SK-N-SH (cell line): ENCODE measurements at regions not wholly inside any gene's neighbourhood (a gene's known extent, or its start where the extent isn't known, plus 50 kb on each side); places are given as distances from the start of the nearest gene placed in this dataset.

ENCODE experiments used
- CTCF ChIA-PET: fragments of 300-600, 350-600 bp; formaldehyde crosslinking; extraction: SDS; loops from one replicate; lab custom pipeline; 2021; lab: Yijun Ruan, JAX
- POLR2A ChIA-PET: fragments of 350-600 bp; sonication (Branson Sonifier 250); formaldehyde crosslinking; extraction: SDS; loops from one replicate; lab custom pipeline; 2020; ENCODE audit warnings: antibody characterized with exemption, inconsistent platforms; lab: Yijun Ruan, JAX
- DNase-seq: peaks from one replicate; pipeline ENCODE4 v3.0.0; 2012
- H2AFZ ChIP-seq: fragments of 200-600 bp; sonication (generic); 2 replicates; pipeline ENCODE4 v1.8.1; 2016; ENCODE audit warnings: antibody characterized with exemption, mild to moderate bottlenecking, low read depth
- H3F3A ChIP-seq: fragments of 200-600 bp; sonication (generic); replicated peaks from 2 replicates; pipeline ENCODE3; 2016; ENCODE audit warnings: antibody characterized with exemption, mild to moderate bottlenecking; ENCODE audit not compliant: insufficient read depth
- H3K27ac ChIP-seq, 2 experiments: fragments of 200-500 bp in 1 of 2; fragments of 200-600 bp in 1 of 2; sonication (Bioruptor generic) in 1 of 2; sonication (generic), shearing (Covaris generic) in 1 of 2; 2 replicates each; pipeline versions ENCODE4 v1.5.1 to v1.6.1; 2014 to 2016; ENCODE audit warnings: low read depth in 2 of 2, inconsistent platforms in 1 of 2, low read length in 1 of 2, mild to moderate bottlenecking in 1 of 2, mixed read lengths in 1 of 2
- H3K27me3 ChIP-seq: fragments of 200-600 bp; sonication (generic), shearing (Covaris generic); 2 replicates; pipeline ENCODE4 v1.6.1; 2016; ENCODE audit warnings: mixed run types; ENCODE audit not compliant: insufficient read depth
- H3K36me3 ChIP-seq, 2 experiments: fragments of 200-500 bp in 1 of 2; fragments of 200-600 bp in 1 of 2; sonication (Bioruptor generic) in 1 of 2; sonication (generic) in 1 of 2; replicated peaks in 1 of 2; 2 replicates each; pipeline versions ENCODE3 to v1.5.1; 2014 to 2016; ENCODE audit warnings: low read length in 1 of 2, mild to moderate bottlenecking in 1 of 2; ENCODE audit not compliant: insufficient read depth in 2 of 2, control insufficient read depth in 1 of 2
- H3K4me1 ChIP-seq, 2 experiments: fragments of 200-500 bp in 1 of 2; fragments of 200-600 bp in 1 of 2; sonication (Bioruptor generic) in 1 of 2; sonication (generic), shearing (Covaris generic) in 1 of 2; 2 replicates each; pipeline versions ENCODE4 v1.5.1 to v1.6.1; 2014 to 2016; ENCODE audit warnings: low read depth in 1 of 2, low read length in 1 of 2, mixed run types in 1 of 2; ENCODE audit not compliant: insufficient read depth in 2 of 2, control insufficient read depth in 1 of 2
- H3K4me2 ChIP-seq: fragments of 200-600 bp; sonication (generic), shearing (Covaris generic); 2 replicates; pipeline ENCODE4 v1.6.1; 2017; ENCODE audit warnings: mixed run types
- H3K4me3 ChIP-seq, 2 experiments: fragments of 200-500 bp in 1 of 2; fragments of 200-600 bp in 1 of 2; sonication (Bioruptor generic) in 1 of 2; sonication (generic), shearing (Covaris generic) in 1 of 2; 2 replicates each; pipeline versions ENCODE4 v1.5.1 to v1.8.1; 2014 to 2016; ENCODE audit warnings: low read depth in 2 of 2, inconsistent platforms in 1 of 2, low read length in 1 of 2, mild to moderate bottlenecking in 1 of 2, mixed read lengths in 1 of 2, moderate library complexity in 1 of 2
- H3K79me2 ChIP-seq: fragments of 200-600 bp; sonication (generic); 2 replicates; pipeline ENCODE4 v1.8.1; 2017; ENCODE audit warnings: mild to moderate bottlenecking; ENCODE audit not compliant: insufficient read depth
- H3K9ac ChIP-seq: fragments of 200-600 bp; sonication (generic); 2 replicates; pipeline ENCODE4 v1.6.1; 2017; ENCODE audit warnings: mixed run types
- H3K9me2 ChIP-seq: fragments of 200-600 bp; sonication (generic); 2 replicates; pipeline ENCODE4 v1.6.1; 2017; ENCODE audit warnings: mixed run types
- H3K9me3 ChIP-seq: fragments of 200-600 bp; sonication (generic); 2 replicates; pipeline ENCODE4 v1.6.1; 2017; ENCODE audit warnings: mixed run types, mild to moderate bottlenecking, moderate library complexity
- H4K20me1 ChIP-seq: fragments of 200-600 bp; sonication (generic); 2 replicates; pipeline ENCODE4 v1.6.1; 2017; ENCODE audit warnings: mild to moderate bottlenecking, mixed run types; ENCODE audit not compliant: insufficient read depth
- CHD2 ChIP-seq: fragments of 150-350 bp; IDR thresholded peaks from 2 replicates; pipeline ENCODE4 v1.6.1; 2018; ENCODE audit warnings: low read length; ENCODE audit not compliant: partially characterized antibody
- ELF1 ChIP-seq: IDR thresholded peaks from 2 replicates; pipeline ENCODE4 v1.4.0; 2012
- EP300 ChIP-seq, 2 experiments: IDR thresholded peaks; 2 replicates each; pipeline versions ENCODE4 v1.4.0 to v1.6.1; 2012; ENCODE audit warnings: borderline replicate concordance in 1 of 2, low read depth in 1 of 2, low read length in 1 of 2
- EZH2phosphoT487 ChIP-seq: fragments of 200-600 bp; sonication (generic); IDR thresholded peaks from 2 replicates; pipeline ENCODE4 v1.6.1; 2017; ENCODE audit warnings: low read depth, mixed run types, mild to moderate bottlenecking, antibody characterized with exemption, moderate library complexity, borderline replicate concordance
- FOXJ3 ChIP-seq: sonication (generic); formaldehyde crosslinking; IDR thresholded peaks from 2 replicates; pipeline ENCODE4 v1.5.1; 2020; ENCODE audit warnings: mild to moderate bottlenecking, missing genetic modification reagents
- FOXM1 ChIP-seq: IDR thresholded peaks from 2 replicates; pipeline ENCODE4 v1.4.0; 2012; ENCODE audit warnings: low read depth, mild to moderate bottlenecking
- GATA2 ChIP-seq: sonication (generic); formaldehyde crosslinking; IDR thresholded peaks from 2 replicates; pipeline ENCODE4 v1.5.0; 2020; ENCODE audit warnings: mild to moderate bottlenecking, missing genetic modification reagents
- IRF3 ChIP-seq: fragments of 150-350 bp; IDR thresholded peaks from 2 replicates; pipeline ENCODE4 v1.6.1; 2016; ENCODE audit warnings: mild to moderate bottlenecking, low read depth, low read length
- NRF1 ChIP-seq: IDR thresholded peaks from 2 replicates; pipeline ENCODE4 v1.6.1; 2012; ENCODE audit warnings: low read depth, mild to moderate bottlenecking, low read length
- PBX3 ChIP-seq: IDR thresholded peaks from 2 replicates; pipeline ENCODE4; 2012
- RCOR1 ChIP-seq: fragments of 150-350 bp; IDR thresholded peaks from 2 replicates; pipeline ENCODE4 v1.6.1; 2017; ENCODE audit warnings: antibody characterized with exemption, low read length
- REST ChIP-seq: IDR thresholded peaks from 2 replicates; pipeline ENCODE4 v1.6.1; 2012; ENCODE audit warnings: mild to moderate bottlenecking, low read depth, low read length, moderate library complexity
- RFX5 ChIP-seq: IDR thresholded peaks from 2 replicates; pipeline ENCODE4 v1.6.1; 2012; ENCODE audit warnings: mild to moderate bottlenecking, improper control_type of control experiment, low read length
- SIN3A ChIP-seq: IDR thresholded peaks from 2 replicates; pipeline ENCODE4 v1.6.1; 2012; ENCODE audit warnings: low read depth, mild to moderate bottlenecking, low read length, moderate library complexity, borderline replicate concordance
- SMC3 ChIP-seq: IDR thresholded peaks from 2 replicates; pipeline ENCODE4 v1.6.1; 2012; ENCODE audit warnings: low read depth, low read length, improper control_type of control experiment
- TAF1 ChIP-seq: IDR thresholded peaks from 2 replicates; pipeline ENCODE4 v1.6.1; 2012; ENCODE audit warnings: low read depth, mild to moderate bottlenecking, low read length, moderate library complexity, borderline replicate concordance
- YY1 ChIP-seq: IDR thresholded peaks from 2 replicates; pipeline ENCODE4 v1.4.0; 2012; ENCODE audit warnings: low read depth, mild to moderate bottlenecking
- WGBS: methylation state at CpG from one replicate; pipeline ENCODE4 v1.1.6; 2017; ENCODE audit warnings: low lambda C conversion rate; 5-methylcytosine and 5-hydroxymethylcytosine counted together

DNA sequence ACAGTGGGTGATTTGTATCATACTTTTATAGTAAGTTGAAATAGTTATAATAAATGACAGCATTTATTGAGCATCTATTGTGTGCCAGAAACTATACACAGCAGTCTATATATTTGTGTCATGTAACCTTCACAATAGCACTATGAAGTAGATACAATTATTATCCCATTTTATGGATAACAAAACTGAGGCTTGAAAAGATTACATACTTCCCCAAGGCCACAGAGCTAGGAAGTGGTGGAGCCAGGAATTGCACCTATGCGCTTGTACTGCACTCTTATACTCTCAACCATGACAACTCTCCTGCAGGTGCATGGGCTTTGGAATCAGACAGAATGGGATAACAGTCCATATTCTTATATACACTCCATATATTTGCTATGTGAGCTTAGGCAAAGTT lies 110.6 kb upstream of the SOX5 start (continued):
- TF ChIP-seq IRF3 (no peak), FOXJ3 (CRISPR knock-in tag) (no peak), RFX5 (no peak), FOXM1 (no peak), TAF1 (no peak)
- TF ChIP-seq, all 33 proteins: peak for 0

GRCh38 chr12:24057920-24058476 lies 108.5 kb upstream of the SOX5 start:
- TF ChIP-seq GATA2 (CRISPR knock-in tag) (peak; percentile 93), SIN3A (no peak), PBX3 (no peak), SMC3 (no peak), EP300 (IDR thresholded peaks at IDR 0.05; ENCODE audit: borderline replicate concordance in 1 of 2, low read depth in 1 of 2, low read length in 1 of 2) (peak in 1 of 2 experiments; percentile 53; a peak in 1 of 4 replicates), REST (no peak), YY1 (no peak), EZH2phosphoT487 (no peak), NRF1 (no peak), CHD2 (peak; percentile 11), ELF1 (no peak), RCOR1 (peak; percentile 75)
- no peak overlapping the region for H3K4me2 ChIP-seq
- no peaks in the 10 kb centered on the region for H3K9me2 ChIP-seq
- H3K79me2 ChIP-seq = no peaks in the 10 kb centered on the region
- H3K36me3 ChIP-seq = no peaks in the 10 kb centered on the region
- peak; percentile 48 for DNase-seq
- no peaks in the 10 kb centered on the region for H3K9me3 ChIP-seq
- H4K20me1 ChIP-seq = no peaks in the 10 kb centered on the region
- H3K27ac ChIP-seq = no peak overlapping the region
- no peak overlapping the region for H3K9ac ChIP-seq
- H3K4me3 ChIP-seq = no peak overlapping the region
- no peaks in the 10 kb centered on the region for H3F3A ChIP-seq
- CTCF ChIA-PET = interaction anchor here (1.4 kb wide), 1 partner anchor 11 kb away, joined by 3 read pairs; no protein-coding TSS in a partner anchor
- WGBS = 37% methylated on average over 4 of the region's 4 CpGs
- no peaks in the 10 kb centered on the region for H3K27me3 ChIP-seq
- no peak overlapping the region for H2AFZ ChIP-seq
- POLR2A ChIA-PET = no interaction called here
- H3K4me1 ChIP-seq = peaks cover 3 to 5% of the 10 kb centered on the region in 2 experiments; a peak in 3 of 4 replicates
